ENCODE measurements at regions not wholly inside any gene's neighbourhood (a gene's known extent, or its start where the extent isn't known, plus 50 kb on each side); places are given as distances from the start of the nearest gene placed in this dataset.

DNA sequence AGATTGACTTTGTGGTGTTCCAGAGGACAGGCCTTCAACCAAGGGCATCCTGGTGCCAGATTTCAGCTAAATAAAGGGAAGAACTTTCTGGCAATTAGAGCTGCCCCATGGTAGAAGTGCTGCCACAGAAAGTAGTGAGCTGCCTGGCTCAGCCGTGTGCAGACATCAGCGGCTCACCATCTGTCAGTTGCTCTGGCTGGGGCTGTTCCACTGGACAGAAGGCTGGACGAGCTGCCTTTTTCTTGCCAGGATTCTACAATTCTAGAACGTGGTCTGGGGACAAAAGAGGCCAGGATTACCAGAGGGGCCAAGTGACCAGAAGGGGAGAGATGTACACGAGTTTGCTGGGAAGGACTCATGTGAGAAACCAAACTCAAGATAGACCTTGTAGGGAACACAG, 107.0 kb upstream of the RPL38 start:
- WGBS, 2 donors, result 61 to 66% methylated on average over 5 of the region's 5 CpGs
- Histone ChIP-seq H3K4me3 (no peak overlapping the region), H3K27ac (no peak overlapping the region), H3K27me3 (peaks cover 0 to 46% (median 35%) of the 10 kb centered on the region in 7 donors), H3K4me1 (no peaks in the 10 kb centered on the region), H3K9me3 (peaks cover 0 to 13% (median 1%) of the 10 kb centered on the region in 11 donors), H3K36me3 (no peaks in the 10 kb centered on the region)
- TF ChIP-seq, protein P1, sequence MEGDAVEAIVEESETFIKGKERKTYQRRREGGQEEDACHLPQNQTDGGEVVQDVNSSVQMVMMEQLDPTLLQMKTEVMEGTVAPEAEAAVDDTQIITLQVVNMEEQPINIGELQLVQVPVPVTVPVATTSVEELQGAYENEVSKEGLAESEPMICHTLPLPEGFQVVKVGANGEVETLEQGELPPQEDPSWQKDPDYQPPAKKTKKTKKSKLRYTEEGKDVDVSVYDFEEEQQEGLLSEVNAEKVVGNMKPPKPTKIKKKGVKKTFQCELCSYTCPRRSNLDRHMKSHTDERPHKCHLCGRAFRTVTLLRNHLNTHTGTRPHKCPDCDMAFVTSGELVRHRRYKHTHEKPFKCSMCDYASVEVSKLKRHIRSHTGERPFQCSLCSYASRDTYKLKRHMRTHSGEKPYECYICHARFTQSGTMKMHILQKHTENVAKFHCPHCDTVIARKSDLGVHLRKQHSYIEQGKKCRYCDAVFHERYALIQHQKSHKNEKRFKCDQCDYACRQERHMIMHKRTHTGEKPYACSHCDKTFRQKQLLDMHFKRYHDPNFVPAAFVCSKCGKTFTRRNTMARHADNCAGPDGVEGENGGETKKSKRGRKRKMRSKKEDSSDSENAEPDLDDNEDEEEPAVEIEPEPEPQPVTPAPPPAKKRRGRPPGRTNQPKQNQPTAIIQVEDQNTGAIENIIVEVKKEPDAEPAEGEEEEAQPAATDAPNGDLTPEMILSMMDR (IDR thresholded peaks at IDR 0.05), result no peak
- intact Hi-C loops (cut with DNase I), result no loop called here
- ATAC-seq (no peak), DNase-seq (no peak)

DNA sequence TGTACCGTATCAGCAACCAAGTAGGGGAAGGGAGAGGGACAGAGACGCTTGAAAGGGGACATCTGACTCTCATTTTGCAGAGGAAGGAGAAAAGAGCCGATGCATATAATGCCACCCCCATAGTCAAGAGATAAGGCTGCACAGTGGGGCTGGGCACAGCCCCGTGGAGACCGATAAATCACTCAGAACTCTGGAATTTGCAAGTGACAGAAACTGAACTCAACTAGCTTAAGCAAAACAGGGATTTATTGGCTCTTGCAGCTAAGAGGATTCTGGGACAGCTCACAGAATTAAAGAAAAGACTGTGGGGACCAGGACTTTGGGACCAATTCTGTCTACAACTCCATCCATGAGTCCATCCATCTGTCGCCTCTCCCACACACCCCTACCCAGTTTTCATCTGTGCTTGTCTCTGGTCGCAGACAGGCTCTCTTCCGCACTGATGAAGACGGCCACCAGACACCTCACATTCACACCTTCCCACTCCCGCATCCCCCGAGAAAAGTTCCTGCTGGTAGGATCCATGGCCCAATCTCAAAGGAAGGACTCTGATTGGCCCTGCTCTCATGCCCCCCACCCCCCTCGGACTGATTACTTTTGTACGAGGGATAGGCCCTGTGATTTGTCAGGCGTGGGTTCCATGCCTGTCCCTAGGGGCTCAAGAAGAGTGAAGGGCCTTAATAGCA, 105.9 kb upstream of the RPL38 start:
- H3K27me3 ChIP-seq, result peaks cover 0 to 56% (median 47%) of the 10 kb centered on the region in 7 donors
- TF ChIP-seq, protein P1 (IDR thresholded peaks at IDR 0.05), result no peak
- peaks cover 0 to 8% (median 0%) of the 10 kb centered on the region in 11 donors for H3K9me3 ChIP-seq
- no peak overlapping the region for H3K4me3 ChIP-seq
- no peak for DNase-seq
- no peak overlapping the region for H3K27ac ChIP-seq
- no peaks in the 10 kb centered on the region for H3K36me3 ChIP-seq
- 35 to 39% methylated on average over 14 of the region's 14 CpGs for WGBS, 2 donors
- intact Hi-C loops (cut with DNase I), result no loop called here
- H3K4me1 ChIP-seq, result no peaks in the 10 kb centered on the region
- no peak for ATAC-seq

DNA sequence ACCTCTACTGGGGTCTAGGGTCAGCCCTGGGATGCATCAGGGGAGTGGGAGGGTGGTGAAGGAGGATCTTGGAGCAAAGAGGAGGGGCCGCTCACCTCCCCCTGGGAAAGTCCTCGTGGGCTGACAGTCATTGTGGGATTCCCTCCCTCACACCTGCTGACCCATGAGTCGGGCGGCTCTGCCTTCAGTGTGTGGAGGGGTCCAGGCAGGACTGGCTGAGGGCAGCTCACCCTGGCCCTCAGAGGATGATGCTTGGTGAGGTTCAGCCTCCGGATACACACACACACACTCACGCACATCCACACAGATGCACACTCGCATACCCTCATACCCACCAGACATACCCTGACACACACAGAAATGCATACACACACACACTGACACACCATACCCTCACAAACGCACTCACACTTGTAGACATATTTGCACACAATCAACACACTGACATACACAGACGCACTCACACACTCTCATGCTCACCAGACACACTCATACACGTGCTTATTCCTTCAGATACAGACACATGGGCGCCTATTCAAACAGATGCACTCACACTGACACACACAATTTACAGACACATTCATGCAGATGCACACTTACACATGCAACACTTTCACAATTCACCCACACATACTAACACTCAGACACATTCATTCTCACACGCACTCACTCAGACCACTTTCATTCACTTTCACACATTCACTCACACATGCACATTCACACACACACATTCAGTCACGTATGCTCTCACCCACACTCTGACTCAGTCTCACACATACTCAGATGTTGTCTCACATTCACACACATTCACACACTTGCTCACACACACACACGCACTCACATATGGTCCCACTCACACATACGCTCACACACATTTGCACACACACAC, 105.1 kb upstream of the RPL38 start:
- no peak overlapping the region for H3K27ac ChIP-seq
- 78 to 79% methylated on average over 15 of the region's 15 CpGs for WGBS, 2 donors
- intact Hi-C loops (cut with DNase I), result no loop called here
- no peaks in the 10 kb centered on the region for H3K4me1 ChIP-seq
- no peak for ATAC-seq
- no peak for DNase-seq
- peaks cover 0 to 2% (median 0%) of the 10 kb centered on the region in 11 donors for H3K9me3 ChIP-seq
- TF ChIP-seq, protein P1 (IDR thresholded peaks at IDR 0.05), result no peak
- H3K4me3 ChIP-seq, result no peak overlapping the region
- H3K27me3 ChIP-seq, result peaks cover 0 to 63% (median 49%) of the 10 kb centered on the region in 7 donors
- H3K36me3 ChIP-seq, result no peaks in the 10 kb centered on the region

DNA sequence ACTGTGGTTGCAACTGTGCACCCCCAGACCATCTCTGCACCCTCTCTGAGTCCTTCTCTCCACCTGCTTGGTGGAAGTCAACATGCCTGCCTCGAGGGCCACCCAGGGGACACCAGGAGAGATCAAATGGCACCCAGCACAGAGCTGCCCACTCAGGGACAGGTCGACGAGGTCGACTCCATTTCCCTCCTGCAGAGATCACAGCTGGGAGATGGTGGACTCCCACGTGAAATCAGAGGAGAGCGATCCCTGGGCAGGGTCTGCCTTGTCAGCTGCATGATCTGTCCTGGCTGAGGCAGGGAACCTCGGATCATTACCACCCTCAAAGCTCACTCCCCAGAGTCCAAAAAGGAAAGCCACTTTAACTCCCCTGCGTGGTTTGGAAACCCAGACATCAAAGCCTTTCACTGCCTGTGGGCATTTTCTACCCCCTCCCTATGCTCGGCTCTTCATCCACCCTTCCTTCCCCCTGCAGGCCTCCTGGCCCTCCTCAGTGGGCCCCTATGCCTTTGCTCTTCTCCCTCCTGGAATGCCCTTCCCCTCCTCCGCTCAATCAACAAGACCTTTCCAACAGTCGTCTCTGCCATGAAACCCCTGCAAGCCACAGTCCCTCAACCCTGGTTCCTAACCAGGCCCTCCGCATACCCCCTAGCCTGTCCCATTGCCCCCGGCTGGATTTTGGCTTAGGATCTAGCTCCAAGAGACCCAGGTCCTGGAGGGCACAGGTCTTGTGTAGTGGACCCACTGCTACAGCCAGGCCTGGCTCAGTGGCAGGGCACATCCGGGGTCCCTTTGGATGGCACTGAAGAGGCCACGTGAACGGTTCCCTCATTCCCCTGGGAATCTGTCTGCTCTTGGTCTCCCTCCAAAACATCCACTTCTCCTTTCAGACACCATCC, 103.8 kb upstream of the RPL38 start:
- H3K9me3 ChIP-seq, result no peaks in the 10 kb centered on the region
- intact Hi-C loops (cut with DNase I), result loop anchor here in 1 of 10 donors (10.0 kb wide), 1 partner anchor 55 kb away; no protein-coding TSS in a partner anchor

More for the DNA sequence above, 103.8 kb upstream of the RPL38 start:
- ATAC-seq, result no peak
- TF ChIP-seq, protein P1 (IDR thresholded peaks at IDR 0.05), result no peak
- no peaks in the 10 kb centered on the region for H3K4me1 ChIP-seq
- H3K27me3 ChIP-seq, result peaks cover 0 to 75% (median 49%) of the 10 kb centered on the region in 7 donors
- DNase-seq, result no peak
- no peak overlapping the region for H3K4me3 ChIP-seq
- no peak overlapping the region for H3K27ac ChIP-seq
- no peaks in the 10 kb centered on the region for H3K36me3 ChIP-seq
- WGBS, 2 donors, result 47 to 50% methylated on average over 16 of the region's 16 CpGs
